SU-DHL-6 (cell line): ENCODE measurements at regions not wholly inside any gene's neighbourhood (a gene's known extent, or its start where the extent isn't known, plus 50 kb on each side); places are given as distances from the start of the nearest gene placed in this dataset.

Source experiments
- EZH2phosphoT487 ChIP-seq: fragments of 200-600 bp; sonication (generic), shearing (Covaris generic); conservative IDR thresholded peaks from 2 replicates; pipeline ENCODE4 v1.6.1; 2018; ENCODE audit warnings: mild to moderate bottlenecking, antibody characterized with exemption, low read length, moderate library complexity, mixed read lengths
- TF ChIP-seq, protein P1 (sequence below): fragments of 200-600 bp; sonication (generic); IDR thresholded peaks from one replicate; pipeline ENCODE4 v1.5.1; 2017; ENCODE audit warnings: antibody characterized with exemption, mild to moderate bottlenecking, low read length, moderate library complexity; ENCODE audit not compliant: insufficient read depth, poor library complexity, severe bottlenecking

DNA sequence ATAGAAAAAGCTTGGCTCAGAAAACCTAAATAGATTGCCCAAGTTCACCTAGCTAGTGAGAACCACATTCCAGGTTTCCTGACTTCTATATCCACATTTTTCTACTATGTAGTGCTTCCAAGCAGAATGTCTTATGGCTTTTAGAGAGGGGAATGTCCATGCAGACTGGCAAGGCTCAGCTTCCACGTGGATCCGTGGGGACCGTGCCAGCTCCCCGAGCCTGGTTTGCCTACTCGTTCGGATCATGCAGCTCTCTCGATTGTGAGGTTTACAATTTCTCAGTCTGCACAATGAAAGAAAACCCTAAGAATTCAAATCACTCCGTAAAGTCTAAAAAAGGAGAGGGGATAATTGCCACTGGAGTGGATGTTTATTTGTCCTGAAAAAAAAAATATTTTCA is 256.5 kb upstream of the NR4A3 start:
- TF ChIP-seq, protein P1, sequence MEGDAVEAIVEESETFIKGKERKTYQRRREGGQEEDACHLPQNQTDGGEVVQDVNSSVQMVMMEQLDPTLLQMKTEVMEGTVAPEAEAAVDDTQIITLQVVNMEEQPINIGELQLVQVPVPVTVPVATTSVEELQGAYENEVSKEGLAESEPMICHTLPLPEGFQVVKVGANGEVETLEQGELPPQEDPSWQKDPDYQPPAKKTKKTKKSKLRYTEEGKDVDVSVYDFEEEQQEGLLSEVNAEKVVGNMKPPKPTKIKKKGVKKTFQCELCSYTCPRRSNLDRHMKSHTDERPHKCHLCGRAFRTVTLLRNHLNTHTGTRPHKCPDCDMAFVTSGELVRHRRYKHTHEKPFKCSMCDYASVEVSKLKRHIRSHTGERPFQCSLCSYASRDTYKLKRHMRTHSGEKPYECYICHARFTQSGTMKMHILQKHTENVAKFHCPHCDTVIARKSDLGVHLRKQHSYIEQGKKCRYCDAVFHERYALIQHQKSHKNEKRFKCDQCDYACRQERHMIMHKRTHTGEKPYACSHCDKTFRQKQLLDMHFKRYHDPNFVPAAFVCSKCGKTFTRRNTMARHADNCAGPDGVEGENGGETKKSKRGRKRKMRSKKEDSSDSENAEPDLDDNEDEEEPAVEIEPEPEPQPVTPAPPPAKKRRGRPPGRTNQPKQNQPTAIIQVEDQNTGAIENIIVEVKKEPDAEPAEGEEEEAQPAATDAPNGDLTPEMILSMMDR: no peak
- TF ChIP-seq EZH2phosphoT487: no peak
